Hepatocyte (in vitro differentiated cells): ENCODE measurements at regions not wholly inside any gene's neighbourhood (a gene's known extent, or its start where the extent isn't known, plus 50 kb on each side); places are given as distances from the start of the nearest gene placed in this dataset.

Experiments
- DNase-seq: peaks from one replicate; pipeline ENCODE4 v3.0.0-alpha.2; 2016; ENCODE audit warnings: low spot score
- H2AFZ ChIP-seq: fragments of 200-600 bp; sonication (generic); 2 replicates; pipeline ENCODE4 v1.6.0; 2016; ENCODE audit warnings: antibody characterized with exemption, mild to moderate bottlenecking
- H3K27ac ChIP-seq: fragments of 200-600 bp; sonication (generic); 2 replicates; pipeline ENCODE4 v1.5.1; 2016; ENCODE audit warnings: mild to moderate bottlenecking
- H3K27me3 ChIP-seq: fragments of 200-600 bp; sonication (generic); 2 replicates; pipeline ENCODE4 v1.6.1; 2016
- H3K36me3 ChIP-seq: fragments of 200-600 bp; sonication (generic); replicated peaks from 2 replicates; pipeline ENCODE4 v1.5.1; 2016; ENCODE audit warnings: low read depth; ENCODE audit not compliant: insufficient read depth
- H3K4me1 ChIP-seq: fragments of 200-600 bp; sonication (generic); 2 replicates; pipeline ENCODE4 v1.5.1; 2016; ENCODE audit warnings: mild to moderate bottlenecking, moderate library complexity; ENCODE audit not compliant: insufficient read depth
- H3K4me2 ChIP-seq: fragments of 200-600 bp; sonication (generic); 2 replicates; pipeline ENCODE4 v1.6.0; 2016
- H3K4me3 ChIP-seq: fragments of 200-600 bp; sonication (generic); 2 replicates; pipeline ENCODE4 v1.5.1; 2016; ENCODE audit warnings: mild to moderate bottlenecking
- H3K79me2 ChIP-seq: fragments of 200-600 bp; sonication (generic); 2 replicates; pipeline ENCODE4 v1.6.0; 2017; ENCODE audit warnings: mild to moderate bottlenecking
- H3K9me2 ChIP-seq: fragments of 200-600 bp; sonication (generic); replicated peaks from 2 replicates; pipeline ENCODE4 v1.6.0; 2017; ENCODE audit warnings: mild to moderate bottlenecking; ENCODE audit not compliant: insufficient read depth
- H3K9me3 ChIP-seq: fragments of 200-600 bp; sonication (generic); 2 replicates; pipeline ENCODE4 v1.5.1; 2016; ENCODE audit warnings: low read depth, mild to moderate bottlenecking
- H4K20me1 ChIP-seq: fragments of 200-600 bp; sonication (generic); 2 replicates; pipeline ENCODE4 v1.6.0; 2016; ENCODE audit warnings: mild to moderate bottlenecking; ENCODE audit not compliant: insufficient read depth, poor library complexity, severe bottlenecking
- CTCF ChIP-seq: fragments of 200-600 bp; sonication (generic); IDR thresholded peaks from 2 replicates; pipeline ENCODE4 v1.5.1; 2016; ENCODE audit warnings: antibody characterized with exemption, mild to moderate bottlenecking; ENCODE audit not compliant: poor library complexity
- EZH2 ChIP-seq: fragments of 200-600 bp; sonication (generic); IDR thresholded peaks from 2 replicates; pipeline ENCODE4 v1.6.1; 2016; ENCODE audit warnings: antibody characterized with exemption, mild to moderate bottlenecking, borderline replicate concordance
- EZH2phosphoT487 ChIP-seq: fragments of 200-600 bp; sonication (generic); IDR thresholded peaks from one replicate; pipeline ENCODE4 v1.6.1; 2018; ENCODE audit warnings: antibody characterized with exemption, mild to moderate bottlenecking, low read depth, moderate library complexity; ENCODE audit not compliant: unreplicated experiment, severe bottlenecking
- WGBS: methylation state at CpG from one replicate; pipeline ENCODE4 v1.1.6; 2016; ENCODE audit warnings: low lambda C conversion rate; ENCODE audit errors: missing lambda C conversion rate; 5-methylcytosine and 5-hydroxymethylcytosine counted together

GRCh38 chr12:98423963-98424362 is 91.4 kb upstream of the TMPO start:
- Histone ChIP-seq H3K9me3 (no peaks in the 10 kb centered on the region), H4K20me1 (no peaks in the 10 kb centered on the region), H3K4me3 (no peak overlapping the region), H3K27ac (no peak overlapping the region), H3K36me3 (no peaks in the 10 kb centered on the region), H3K27me3 (no peaks in the 10 kb centered on the region), H2AFZ (no peak overlapping the region), H3K4me1 (peaks cover 14% of the 10 kb centered on the region), H3K9me2 (no peaks in the 10 kb centered on the region), H3K79me2 (no peaks in the 10 kb centered on the region), H3K4me2 (no peak overlapping the region)
- DNase-seq, result no peak
- WGBS, result 85% methylated on average over 2 of the region's 2 CpGs
- TF ChIP-seq EZH2phosphoT487, result no peak
- TF ChIP-seq EZH2, result no peak
- no peak for TF ChIP-seq CTCF

- Histone ChIP-seq H3K4me2 (peak overlapping the region; percentile 43), H3K4me1 (peaks cover 5% of the 10 kb centered on the region), H2AFZ (no peak overlapping the region), H4K20me1 (no peaks in the 10 kb centered on the region), H3K27me3 (no peaks in the 10 kb centered on the region), H3K36me3 (no peaks in the 10 kb centered on the region), H3K9me2 (no peaks in the 10 kb centered on the region), H3K27ac (peak overlapping the region; percentile 3), H3K9me3 (no peaks in the 10 kb centered on the region), H3K4me3 (no peak overlapping the region), H3K79me2 (no peaks in the 10 kb centered on the region)
- TF ChIP-seq CTCF (peak; percentile 84), EZH2 (no peak), EZH2phosphoT487 (no peak)
- 13% methylated on average over 9 of the region's 9 CpGs for WGBS
- DNase-seq, result peak; percentile 84
These were observed 90.5 kb upstream of the TMPO start for GRCh38 chr12:98424726-98425401.

GRCh38 chr12:98425859-98426258 is 89.5 kb upstream of the TMPO start:
- peaks cover 5% of the 10 kb centered on the region for H3K4me1 ChIP-seq
- TF ChIP-seq CTCF, result no peak
- TF ChIP-seq EZH2phosphoT487, result no peak
- no peak for TF ChIP-seq EZH2
- H3K4me2 ChIP-seq, result no peak overlapping the region
- H3K27me3 ChIP-seq, result no peaks in the 10 kb centered on the region
- no peaks in the 10 kb centered on the region for H4K20me1 ChIP-seq
- H3K36me3 ChIP-seq, result no peaks in the 10 kb centered on the region
- H3K4me3 ChIP-seq, result no peak overlapping the region
- no peaks in the 10 kb centered on the region for H3K9me2 ChIP-seq
- 47% methylated on average over 4 of the region's 4 CpGs for WGBS
- H2AFZ ChIP-seq, result no peak overlapping the region
- no peak for DNase-seq
- H3K9me3 ChIP-seq, result no peaks in the 10 kb centered on the region
- H3K27ac ChIP-seq, result no peak overlapping the region
- no peaks in the 10 kb centered on the region for H3K79me2 ChIP-seq

- H3K4me1 ChIP-seq, result no peaks in the 10 kb centered on the region
- no peaks in the 10 kb centered on the region for H3K79me2 ChIP-seq
- TF ChIP-seq EZH2phosphoT487, result no peak
- no peak for TF ChIP-seq EZH2
- TF ChIP-seq CTCF, result no peak
- H3K9me2 ChIP-seq, result no peaks in the 10 kb centered on the region
- DNase-seq, result no peak
- H3K36me3 ChIP-seq, result no peaks in the 10 kb centered on the region
- H3K4me2 ChIP-seq, result no peak overlapping the region
- no peak overlapping the region for H3K27ac ChIP-seq
- WGBS, result 91% methylated on average over 3 of the region's 3 CpGs
- no peaks in the 10 kb centered on the region for H3K9me3 ChIP-seq
- H4K20me1 ChIP-seq, result no peaks in the 10 kb centered on the region
- no peak overlapping the region for H3K4me3 ChIP-seq
- no peaks in the 10 kb centered on the region for H3K27me3 ChIP-seq
- no peak overlapping the region for H2AFZ ChIP-seq
These were observed 84.3 kb upstream of the TMPO start for GRCh38 chr12:98431089-98431488.
